HepG2 (cell line): ENCODE measurements at regions not wholly inside any gene's neighbourhood (a gene's known extent, or its start where the extent isn't known, plus 50 kb on each side); places are given as distances from the start of the nearest gene placed in this dataset.

Experiments
- CTCF ChIP-seq: sonication (generic); formaldehyde crosslinking; IDR thresholded peaks from 2 replicates; pipeline ENCODE4 v1.5.0; 2020; ENCODE audit warnings: mild to moderate bottlenecking, missing genetic modification reagents, moderate library complexity
- EP300 ChIP-seq, 3 experiments: sonication (generic) in 1 of 3; formaldehyde crosslinking in 1 of 3; IDR thresholded peaks; 2 replicates each; pipeline versions ENCODE4 v1.5.1 to v1.6.1; 2011 to 2020; ENCODE audit warnings: low read depth in 2 of 3, low read length in 2 of 3, borderline replicate concordance in 1 of 3, improper control_type of control experiment in 1 of 3, mild to moderate bottlenecking in 1 of 3, missing genetic modification reagents in 1 of 3, moderate library complexity in 1 of 3
- ETV6 ChIP-seq: sonication (generic); formaldehyde crosslinking; conservative IDR thresholded peaks from 2 replicates; pipeline ENCODE4 v1.4.0; 2020; ENCODE audit warnings: missing genetic modification reagents
- FOSL1 ChIP-seq: sonication (generic); formaldehyde crosslinking; IDR thresholded peaks from 2 replicates; pipeline ENCODE4 v1.9.0; 2021; ENCODE audit warnings: missing genetic modification reagents, borderline replicate concordance
- FOXO1 ChIP-seq: sonication (generic); formaldehyde crosslinking; IDR thresholded peaks from 2 replicates; pipeline ENCODE4 v1.4.0; 2020; ENCODE audit warnings: missing genetic modification reagents
- HDAC1 ChIP-seq: sonication (generic); formaldehyde crosslinking; IDR thresholded peaks from 2 replicates; pipeline ENCODE4 v1.5.1; 2020; ENCODE audit warnings: mild to moderate bottlenecking, missing genetic modification reagents
- HHEX ChIP-seq: IDR thresholded peaks from 2 replicates; pipeline ENCODE4 v1.6.1; 2016; ENCODE audit warnings: control low read depth
- PHB2 ChIP-seq: fragments of 450-650 bp; IDR thresholded peaks from 2 replicates; pipeline ENCODE4 v1.6.1; 2018; ENCODE audit not compliant: partially characterized antibody
- REST ChIP-seq, 2 experiments: IDR thresholded peaks; 2 replicates each; pipeline ENCODE4 v1.6.1; 2011 to 2012; ENCODE audit warnings: low read length in 2 of 2, borderline replicate concordance in 1 of 2, low read depth in 1 of 2, mild to moderate bottlenecking in 1 of 2, moderate library complexity in 1 of 2
- SETDB1 ChIP-seq: sonication (generic); formaldehyde crosslinking; IDR thresholded peaks from 2 replicates; pipeline ENCODE4 v1.5.1; 2020; ENCODE audit warnings: missing genetic modification reagents, mild to moderate bottlenecking, borderline replicate concordance
- SNAPC5 ChIP-seq: sonication (generic); formaldehyde crosslinking; IDR thresholded peaks from 2 replicates; pipeline ENCODE4 v1.8.1; 2023; ENCODE audit warnings: mild to moderate bottlenecking, missing genetic modification reagents, borderline replicate concordance
- TAF1 ChIP-seq: sonication (generic); formaldehyde crosslinking; IDR thresholded peaks from 2 replicates; pipeline ENCODE4 v1.4.0; 2020; ENCODE audit warnings: missing genetic modification reagents
- ZNF549 ChIP-seq: sonication (generic); formaldehyde crosslinking; IDR thresholded peaks from 2 replicates; pipeline ENCODE4 v1.5.0; 2020; ENCODE audit warnings: missing genetic modification reagents

GRCh38 chr4:106816496-106816895, 219.6 kb downstream of the DKK2 start:
- TF ChIP-seq FOXO1 (CRISPR knock-in tag) = no peak
- TF ChIP-seq ETV6 = no peak
- TF ChIP-seq CTCF (CRISPR knock-in tag) = no peak
- no peak for TF ChIP-seq HDAC1 (CRISPR knock-in tag)
- TF ChIP-seq FOSL1 = no peak
- TF ChIP-seq SNAPC5 (CRISPR knock-in tag) = no peak
- TF ChIP-seq PHB2 = no peak
- no peak for TF ChIP-seq TAF1 (CRISPR knock-in tag)
- TF ChIP-seq EP300 (IDR thresholded peaks at IDR 0.05; ENCODE audit: low read depth in 2 of 2, low read length in 2 of 2) = no peak
- TF ChIP-seq EP300 (CRISPR knock-in tag; IDR thresholded peaks at IDR 0.05; ENCODE audit: borderline replicate concordance) = no peak
- TF ChIP-seq ZNF549 (CRISPR knock-in tag) = no peak
- TF ChIP-seq REST (IDR thresholded peaks at IDR 0.05; ENCODE audit: borderline replicate concordance in 1 of 2, low read depth in 1 of 2, low read length in 2 of 2) = no peak
- no peak for TF ChIP-seq HHEX (CRISPR knock-in tag)
- TF ChIP-seq SETDB1 (CRISPR knock-in tag) = no peak
